ENCODE measurements at regions not wholly inside any gene's neighbourhood (a gene's known extent, or its start where the extent isn't known, plus 50 kb on each side); places are given as distances from the start of the nearest gene placed in this dataset.

DNA sequence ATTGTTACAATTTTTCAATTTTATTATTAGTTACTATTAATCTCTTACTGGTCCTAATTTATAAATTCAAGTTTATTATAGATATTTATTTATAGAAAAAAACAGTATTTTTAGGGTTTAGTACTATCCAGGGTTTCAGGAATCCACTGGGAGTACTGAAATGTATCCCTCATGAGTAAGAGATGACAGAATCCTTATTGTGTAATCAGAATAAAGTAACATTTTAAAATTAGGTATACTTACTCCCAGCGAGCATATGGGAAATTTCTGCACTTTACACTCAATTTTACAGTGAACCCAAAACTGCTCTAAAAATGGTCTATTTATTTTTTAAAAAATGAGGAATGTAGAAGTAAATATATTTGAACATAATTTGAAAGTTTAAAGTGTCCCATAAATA lies 202.7 kb downstream of the CGGBP1 start:
- TF ChIP-seq POLR2A (IDR thresholded peaks at IDR 0.05): no peak
- no peak for TF ChIP-seq CTCF (IDR thresholded peaks at IDR 0.05)
